GM21737 (cell line): ENCODE measurements at regions not wholly inside any gene's neighbourhood (a gene's known extent, or its start where the extent isn't known, plus 50 kb on each side); places are given as distances from the start of the nearest gene placed in this dataset.
A peak's percentile ranks its signal among the peaks of the same experiment; 100 is the strongest.

Experiments used
- ATAC-seq: cut with Tn5 transposase; IDR thresholded peaks from one replicate; pipeline ENCODE4 v1.9.1; 2021; ENCODE audit warnings: mild to moderate bottlenecking, moderate library complexity; ENCODE audit not compliant: unreplicated experiment

- ATAC-seq = no peak
Measured at GRCh38 chr5:89123581-89123980, 240.6 kb upstream of the MEF2C start.

GRCh38 chr5:89120719-89121118 is 237.7 kb upstream of the MEF2C start:
- ATAC-seq = no peak

DNA sequence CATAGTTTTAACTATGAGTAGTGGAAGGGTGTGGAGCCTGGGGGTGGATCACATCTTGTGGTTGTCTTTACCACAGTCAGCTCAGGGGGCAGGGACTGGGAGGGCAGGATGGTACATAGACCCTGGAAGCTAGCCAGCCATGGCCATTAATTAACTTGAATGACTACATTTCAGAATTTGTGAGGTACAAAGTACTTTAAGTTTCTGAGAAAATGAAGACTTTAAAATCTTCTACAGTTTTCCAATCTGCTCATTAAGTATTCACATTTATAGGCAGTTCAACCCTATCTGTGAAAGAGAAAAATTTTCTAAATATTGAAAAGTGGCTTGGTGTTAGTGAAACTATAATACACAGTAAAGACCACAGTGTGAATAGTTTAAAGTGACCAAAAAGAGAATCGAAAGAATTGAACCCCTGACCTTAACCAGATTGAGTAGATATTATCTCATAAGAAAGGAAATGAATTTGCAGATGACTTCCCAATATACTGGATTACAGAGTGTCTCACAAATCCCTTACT is 234.2 kb upstream of the MEF2C start:
- ATAC-seq = peak; percentile 90

DNA sequence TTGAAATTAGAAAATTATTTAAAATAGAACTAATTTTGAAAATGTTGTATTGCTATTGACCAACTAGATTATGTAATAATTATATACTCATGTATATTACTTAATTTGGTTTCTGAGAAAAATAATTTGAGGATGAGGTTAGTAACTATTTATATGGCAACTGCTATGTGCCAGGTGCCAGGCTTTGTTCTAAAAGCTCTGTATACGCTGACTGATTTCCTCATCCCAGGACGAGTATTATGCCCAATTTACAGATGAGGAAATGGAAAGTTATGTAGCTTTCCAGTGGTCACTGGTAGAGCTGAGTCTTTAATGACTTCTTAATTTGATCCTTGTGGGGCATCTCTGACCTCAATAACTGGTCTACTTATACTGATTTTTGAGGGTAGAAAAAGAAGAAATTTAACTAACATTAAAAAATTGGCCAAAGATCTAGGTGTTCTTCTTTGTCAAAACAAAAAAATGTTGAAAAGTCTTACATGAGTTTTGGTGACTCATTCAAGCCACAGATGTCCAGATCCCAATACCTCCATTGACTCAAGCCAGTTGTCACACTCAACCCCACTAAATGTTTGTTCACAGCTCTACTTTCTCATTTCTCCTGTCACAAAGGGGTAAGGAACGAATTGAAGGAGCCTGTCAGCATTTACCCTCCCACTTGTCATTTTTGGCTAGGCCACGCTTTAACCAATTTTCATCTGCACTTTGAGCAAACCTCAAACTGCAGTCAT is 228.1 kb upstream of the MEF2C start:
- ATAC-seq = no peak

DNA sequence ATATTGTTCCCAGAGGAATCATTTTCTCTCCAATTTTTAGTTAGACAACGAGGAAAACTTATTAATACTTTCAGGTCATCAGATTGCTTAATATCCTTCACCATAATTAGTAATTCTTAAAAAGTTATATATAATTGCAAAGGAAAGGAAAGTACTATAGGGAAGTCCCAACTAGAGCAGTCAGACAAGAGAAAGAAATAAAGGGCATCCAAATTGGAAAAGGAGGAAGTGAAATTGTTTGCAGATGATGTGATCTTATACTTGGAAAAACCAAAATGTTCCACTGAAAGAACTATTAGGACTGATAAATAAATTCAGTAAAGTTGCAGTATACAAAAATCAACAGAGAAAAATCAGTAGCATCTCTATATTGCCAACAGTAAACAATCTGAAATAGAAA is 223.5 kb upstream of the MEF2C start:
- no peak for ATAC-seq

GRCh38 chr5:89105836-89106235 is 222.9 kb upstream of the MEF2C start:
- ATAC-seq = no peak

- no peak for ATAC-seq
Measured at GRCh38 chr5:89105171-89105695, 222.2 kb upstream of the MEF2C start.

DNA sequence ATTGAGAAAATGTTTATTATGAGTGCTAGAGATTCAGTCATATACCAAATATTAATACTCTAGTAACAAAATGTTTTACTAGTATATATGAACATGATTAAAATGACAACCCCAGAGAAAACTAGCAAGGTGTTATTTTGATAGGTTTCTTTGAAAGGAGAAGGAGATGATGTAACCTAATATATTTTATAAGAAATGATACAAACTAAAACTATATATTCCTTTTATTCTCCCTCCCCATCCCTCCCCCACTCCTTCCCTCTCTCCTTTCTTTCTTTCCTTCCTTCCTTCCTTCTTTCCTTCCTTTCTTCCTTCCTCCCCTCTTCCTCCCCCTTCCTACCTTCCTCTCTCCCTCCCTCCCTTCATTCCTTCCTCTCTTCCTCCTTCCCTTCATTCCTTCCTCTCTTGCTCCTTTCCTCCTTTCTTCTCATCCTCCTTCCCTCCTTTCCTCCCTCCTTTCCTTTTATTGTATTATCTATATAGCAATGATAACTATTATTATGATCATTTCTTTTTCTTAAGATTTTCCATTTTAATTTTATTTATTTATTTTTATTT is 215.3 kb upstream of the MEF2C start:
- no peak for ATAC-seq

DNA sequence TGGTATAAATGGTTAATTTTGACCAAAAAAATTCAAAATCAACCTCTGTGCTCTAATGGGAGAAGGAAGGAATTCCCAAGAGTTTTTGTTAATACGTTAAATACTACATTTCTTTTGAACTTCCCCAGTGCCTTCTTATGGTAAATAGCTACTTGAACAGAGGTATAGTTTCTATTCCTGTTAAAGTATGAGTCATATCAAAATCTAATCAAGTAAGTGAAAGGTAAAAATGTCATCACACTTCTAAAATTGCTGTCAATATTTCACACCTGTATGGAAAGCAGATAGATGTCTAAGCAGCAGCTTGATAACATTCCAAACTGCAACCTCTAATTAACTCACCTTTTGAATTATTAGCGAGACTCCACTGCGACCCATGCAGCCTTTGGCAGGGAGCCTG is 214.1 kb upstream of the MEF2C start:
- peak; percentile 70 for ATAC-seq

- no peak for ATAC-seq
Measured at GRCh38 chr5:89095341-89095740, 212.4 kb upstream of the MEF2C start.

- no peak for ATAC-seq
Measured at GRCh38 chr5:89090037-89090436, 207.1 kb upstream of the MEF2C start.

DNA sequence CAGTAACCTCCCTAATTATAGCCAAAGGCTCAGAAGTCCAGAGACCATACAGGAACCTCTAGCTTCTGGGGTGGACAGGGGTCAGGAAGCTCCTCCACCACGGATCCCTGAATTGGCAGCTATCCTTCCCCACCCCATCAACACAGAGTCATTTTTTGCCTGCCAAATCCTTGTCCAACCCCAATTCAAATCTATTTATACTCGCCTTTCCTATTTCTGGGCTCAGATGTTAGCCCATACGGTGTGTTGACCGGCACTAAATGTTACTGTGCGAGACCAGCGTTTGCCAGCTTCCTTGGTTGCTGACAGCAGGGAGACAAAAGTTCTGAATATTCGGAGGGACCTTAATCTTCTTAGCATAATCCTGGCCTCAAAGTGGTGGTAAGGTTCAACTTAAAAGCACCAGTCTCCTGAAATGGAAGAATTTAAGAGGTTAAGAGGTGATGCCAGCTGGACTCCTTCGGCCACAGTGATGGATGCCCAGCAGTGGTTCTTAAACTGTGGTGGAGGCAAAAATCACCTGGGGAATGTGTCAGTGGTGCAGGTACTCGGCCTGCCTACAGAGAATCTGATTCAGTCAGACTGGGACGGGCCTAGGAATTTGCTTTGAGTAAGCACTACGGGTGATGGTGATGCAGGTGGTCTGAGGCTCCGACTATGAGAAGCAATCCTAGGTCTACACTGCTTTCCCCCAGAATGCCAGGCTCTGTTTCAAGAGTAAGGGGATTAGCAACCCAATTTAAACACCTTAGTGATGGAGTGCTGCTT is 204.8 kb upstream of the MEF2C start:
- ATAC-seq = no peak

DNA sequence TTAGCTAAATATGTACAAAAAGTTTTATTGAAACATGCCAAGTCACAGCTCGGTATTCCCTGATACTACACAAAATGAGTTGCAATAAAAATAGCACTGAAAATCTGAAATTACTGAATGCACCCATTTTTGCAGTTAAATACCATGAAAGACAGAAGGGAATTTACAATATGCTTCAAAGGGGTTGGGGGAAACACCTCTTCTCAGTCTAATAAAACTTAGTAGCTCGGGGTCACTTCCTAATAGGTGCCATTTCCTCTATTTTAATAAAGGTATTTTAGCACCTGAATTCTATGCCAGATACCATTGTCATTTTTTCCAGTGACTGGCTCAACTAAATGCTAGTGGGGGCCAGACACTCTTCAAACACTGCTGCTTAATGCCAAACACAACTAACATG is 204.1 kb upstream of the MEF2C start:
- no peak for ATAC-seq

GRCh38 chr5:89086390-89087086 is 203.6 kb upstream of the MEF2C start:
- no peak for ATAC-seq

DNA sequence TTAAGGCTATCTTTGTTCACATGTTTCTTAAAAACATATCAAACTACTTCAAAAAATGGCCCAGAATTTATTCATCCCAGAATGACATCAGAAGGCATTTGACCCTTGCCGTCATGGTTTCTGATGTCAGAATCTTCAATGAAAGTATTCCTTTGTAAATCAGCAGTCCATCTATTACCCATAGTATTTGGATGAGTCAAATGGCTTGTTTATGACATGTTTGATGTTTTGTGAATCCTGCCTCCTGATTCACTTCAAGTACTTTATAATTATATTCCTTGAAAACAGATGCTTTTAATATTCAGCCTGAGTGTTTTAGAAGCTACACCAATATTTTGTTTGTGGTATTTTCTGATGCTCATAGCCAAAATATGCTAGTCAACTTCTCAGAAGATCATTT is 200.8 kb upstream of the MEF2C start:
- no peak for ATAC-seq

DNA sequence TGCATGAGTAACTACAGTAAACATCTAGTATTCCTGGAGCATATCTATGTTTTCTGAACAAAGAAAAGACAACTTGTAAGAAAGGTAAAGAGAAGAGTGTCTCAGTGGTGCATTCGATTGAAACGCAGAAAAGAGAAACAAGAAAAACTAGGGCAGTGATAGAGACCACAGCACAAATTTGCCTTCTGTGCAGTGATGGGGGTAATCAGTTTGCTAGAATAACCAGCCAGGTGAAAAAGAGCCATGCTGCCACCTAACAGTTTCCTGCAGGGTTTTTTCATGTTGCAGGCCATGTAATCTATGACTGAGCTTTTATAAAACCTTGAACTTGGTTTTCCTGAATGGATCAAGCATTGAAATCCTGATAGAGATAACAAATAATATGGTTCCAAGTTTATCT is 198.4 kb upstream of the MEF2C start:
- peak; percentile 79 for ATAC-seq

DNA sequence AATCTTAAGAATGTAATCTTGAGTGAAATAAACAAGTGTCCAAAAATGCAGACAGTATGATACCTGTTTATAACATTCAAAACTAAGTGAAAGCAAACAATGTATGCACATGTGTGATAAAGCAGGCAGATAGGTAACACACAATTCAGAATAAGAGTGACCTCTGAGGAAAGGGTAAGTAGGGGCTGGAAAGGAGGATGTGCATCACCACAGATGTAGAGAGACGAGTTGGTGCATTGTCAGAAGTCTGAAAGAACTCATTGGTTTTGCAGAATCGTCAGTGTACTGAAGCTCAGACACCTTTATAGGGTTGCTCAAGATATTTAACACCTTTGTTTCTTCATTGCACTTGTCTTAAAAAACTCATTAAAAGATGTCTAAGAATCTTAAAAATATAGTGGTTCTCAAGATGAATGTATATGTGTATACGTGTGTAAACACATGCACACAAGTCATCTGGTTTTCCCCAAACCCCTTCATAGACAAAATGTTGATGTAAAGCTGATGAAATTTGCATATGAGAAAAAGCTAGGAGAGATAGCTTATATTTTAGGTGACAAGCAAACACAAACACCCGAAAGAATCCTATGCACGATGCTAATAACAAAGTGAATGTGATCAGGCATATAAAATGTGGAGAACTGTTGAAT is 197.6 kb upstream of the MEF2C start:
- ATAC-seq = no peak

DNA sequence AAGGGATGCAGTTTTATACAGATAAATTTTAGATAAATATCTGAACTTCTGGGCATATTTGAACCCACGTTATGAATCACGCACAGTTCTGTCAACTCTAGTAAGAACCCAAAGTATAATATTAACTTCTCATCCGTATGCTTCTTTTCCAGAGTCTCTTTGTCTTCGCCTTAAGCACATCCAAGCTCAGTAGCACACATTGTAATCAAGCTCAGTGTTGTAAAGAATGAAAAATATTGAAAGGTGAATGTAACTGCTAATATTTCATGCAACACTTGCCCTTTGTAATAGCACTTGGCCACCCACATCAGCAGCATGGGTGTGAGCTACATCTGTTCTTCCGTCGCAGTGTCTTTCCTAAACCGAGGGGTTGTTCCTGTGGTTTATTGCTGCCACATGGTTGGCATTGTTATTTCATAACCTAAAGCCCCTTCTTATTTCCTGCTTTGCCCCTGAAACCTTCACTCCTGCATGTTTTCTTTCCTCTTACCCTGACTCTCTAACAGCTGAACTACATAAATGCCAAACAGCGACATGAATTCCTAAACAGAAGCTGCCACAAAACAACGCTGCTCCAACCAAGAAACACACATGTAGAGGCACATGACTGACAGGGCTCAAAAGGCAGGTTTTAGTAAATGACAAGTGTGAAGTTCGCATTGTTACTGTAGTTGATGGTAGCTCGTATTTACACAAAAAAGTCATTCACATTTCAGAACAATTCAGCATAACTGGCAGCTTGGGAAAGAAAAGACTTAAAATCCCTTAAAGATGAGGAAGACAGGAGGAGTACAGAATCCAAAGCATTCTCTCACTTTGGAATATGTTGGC is 190.1 kb upstream of the MEF2C start:
- ATAC-seq = no peak

DNA sequence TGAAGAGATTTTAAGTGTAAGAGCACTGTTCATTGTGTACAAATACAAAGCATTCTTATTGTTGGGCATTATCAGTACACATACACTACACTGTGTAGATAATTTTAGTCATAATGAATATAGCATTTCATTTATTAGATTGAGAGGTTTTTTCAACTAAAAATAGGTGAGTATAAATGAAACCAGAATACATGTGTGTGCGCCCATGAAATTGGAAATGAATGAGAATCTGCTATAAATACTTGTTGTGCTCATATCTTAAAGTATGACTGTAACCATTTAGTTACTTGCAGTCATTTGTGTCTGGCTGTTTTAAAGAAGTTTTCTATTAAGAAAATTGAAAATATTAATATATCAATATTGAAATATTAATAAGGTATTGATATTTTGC is 189.0 kb upstream of the MEF2C start:
- peak; percentile 55 for ATAC-seq
